ENCODE measurements at regions not wholly inside any gene's neighbourhood (a gene's known extent, or its start where the extent isn't known, plus 50 kb on each side); places are given as distances from the start of the nearest gene placed in this dataset.

- Mint-ChIP-seq H3K4me3 (no peak overlapping the region), H3K4me1 (no peaks in the 10 kb centered on the region), H3K27ac (ENCODE audit: unreplicated experiment) (no peak overlapping the region), H3K36me3 (ENCODE audit: low read depth) (no peaks in the 10 kb centered on the region), H3K9me3 (peaks cover 6% of the 10 kb centered on the region), H3K27me3 (ENCODE audit: low read depth) (no peaks in the 10 kb centered on the region)
- DNase-seq (ENCODE audit: low read depth, low spot score): no peak
- TF ChIP-seq CTCF (conservative IDR thresholded peaks at IDR 0.05): no peak
These were observed 556.7 kb downstream of the FAM181B start for GRCh38 chr11:82176945-82177344.

DNA sequence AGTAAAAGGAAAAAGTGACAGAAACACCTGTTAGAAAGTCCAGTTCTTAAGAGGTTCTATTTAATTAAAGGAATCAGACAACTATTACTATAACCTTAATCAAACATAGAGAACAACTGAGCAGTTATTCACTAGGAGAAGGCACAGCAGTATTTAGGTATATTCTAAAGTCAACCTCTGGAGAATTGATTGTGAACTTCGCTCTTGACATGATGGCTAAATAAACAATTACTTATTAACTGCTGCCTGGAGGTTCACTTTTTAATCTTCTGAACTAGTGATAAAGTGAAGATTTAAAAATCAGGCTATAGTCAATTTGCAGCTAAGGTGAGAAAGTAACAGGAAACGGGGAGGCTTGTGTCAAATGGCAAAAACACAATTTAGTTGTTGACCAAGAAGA is 557.3 kb downstream of the FAM181B start:
- H3K36me3 Mint-ChIP-seq (ENCODE audit: low read depth): no peaks in the 10 kb centered on the region

GRCh38 chr11:82174610-82175009 is 559.1 kb downstream of the FAM181B start:
- Mint-ChIP-seq H3K27ac (ENCODE audit: unreplicated experiment) (no peak overlapping the region), H3K4me1 (no peaks in the 10 kb centered on the region), H3K27me3 (ENCODE audit: low read depth) (no peaks in the 10 kb centered on the region), H3K4me3 (no peak overlapping the region), H3K9me3 (peaks cover 3% of the 10 kb centered on the region), H3K36me3 (ENCODE audit: low read depth) (no peaks in the 10 kb centered on the region)
- peak; percentile 60 for TF ChIP-seq CTCF (conservative IDR thresholded peaks at IDR 0.05)
- DNase-seq (ENCODE audit: low read depth, low spot score): no peak

More for the DNA sequence above, 557.3 kb downstream of the FAM181B start:
- H3K9me3 Mint-ChIP-seq: peaks cover 6% of the 10 kb centered on the region
- DNase-seq (ENCODE audit: low read depth, low spot score): no peak
- TF ChIP-seq CTCF (conservative IDR thresholded peaks at IDR 0.05): no peak
- H3K27ac Mint-ChIP-seq (ENCODE audit: unreplicated experiment): no peak overlapping the region
- H3K27me3 Mint-ChIP-seq (ENCODE audit: low read depth): no peaks in the 10 kb centered on the region
- no peaks in the 10 kb centered on the region for H3K4me1 Mint-ChIP-seq
- no peak overlapping the region for H3K4me3 Mint-ChIP-seq

DNA sequence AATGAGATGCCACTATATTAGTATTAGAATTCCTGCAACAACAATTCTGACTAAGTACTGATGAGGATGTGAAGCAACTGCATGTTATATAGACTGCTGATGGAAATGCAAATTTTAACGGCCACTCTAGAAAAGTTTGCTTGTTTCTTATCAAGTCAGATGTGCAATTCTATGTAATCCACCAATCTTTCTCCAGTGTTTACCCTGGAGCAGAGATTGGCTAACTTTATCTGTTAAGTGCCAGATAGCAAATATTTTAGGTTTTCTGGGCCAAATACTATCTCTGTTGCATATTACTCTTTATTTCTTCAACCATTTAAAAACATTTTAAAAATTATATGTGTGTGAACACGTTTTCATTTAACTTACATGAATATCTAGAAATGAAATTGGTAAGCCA is 586.9 kb downstream of the FAM181B start:
- H3K4me1 Mint-ChIP-seq: no peaks in the 10 kb centered on the region
- no peaks in the 10 kb centered on the region for H3K36me3 Mint-ChIP-seq (ENCODE audit: low read depth)
- no peaks in the 10 kb centered on the region for H3K27me3 Mint-ChIP-seq (ENCODE audit: low read depth)
- no peaks in the 10 kb centered on the region for H3K9me3 Mint-ChIP-seq
- TF ChIP-seq CTCF (conservative IDR thresholded peaks at IDR 0.05): no peak
- no peak for DNase-seq (ENCODE audit: low read depth, low spot score)
- no peak overlapping the region for H3K4me3 Mint-ChIP-seq
- H3K27ac Mint-ChIP-seq (ENCODE audit: unreplicated experiment): no peak overlapping the region

DNA sequence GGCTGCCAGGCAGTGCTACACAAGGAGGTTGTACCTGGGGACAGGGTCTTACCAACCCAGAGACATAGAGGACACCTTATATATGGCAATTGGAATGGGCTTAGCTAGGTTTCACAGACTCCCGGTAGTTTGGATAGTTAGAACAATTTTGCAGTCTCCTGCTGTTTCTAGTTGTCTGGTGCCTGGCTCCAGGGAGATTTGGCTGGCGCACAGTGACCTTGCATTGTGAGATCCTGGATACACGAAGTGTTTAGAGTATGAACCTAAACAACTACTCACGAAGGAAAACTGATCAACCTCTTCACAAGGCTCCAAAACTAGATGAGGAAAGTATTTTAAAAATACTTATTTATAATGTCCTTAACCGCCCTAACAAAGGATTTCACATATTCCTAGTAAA is 614.7 kb downstream of the FAM181B start:
- Mint-ChIP-seq H3K27me3 (ENCODE audit: low read depth) (peaks cover 8% of the 10 kb centered on the region), H3K9me3 (peaks cover 2% of the 10 kb centered on the region), H3K4me3 (no peak overlapping the region), H3K4me1 (peaks cover 4% of the 10 kb centered on the region), H3K27ac (ENCODE audit: unreplicated experiment) (no peak overlapping the region), H3K36me3 (ENCODE audit: low read depth) (no peaks in the 10 kb centered on the region)
- no peak for TF ChIP-seq CTCF (conservative IDR thresholded peaks at IDR 0.05)
- DNase-seq (ENCODE audit: low read depth, low spot score): no peak

DNA sequence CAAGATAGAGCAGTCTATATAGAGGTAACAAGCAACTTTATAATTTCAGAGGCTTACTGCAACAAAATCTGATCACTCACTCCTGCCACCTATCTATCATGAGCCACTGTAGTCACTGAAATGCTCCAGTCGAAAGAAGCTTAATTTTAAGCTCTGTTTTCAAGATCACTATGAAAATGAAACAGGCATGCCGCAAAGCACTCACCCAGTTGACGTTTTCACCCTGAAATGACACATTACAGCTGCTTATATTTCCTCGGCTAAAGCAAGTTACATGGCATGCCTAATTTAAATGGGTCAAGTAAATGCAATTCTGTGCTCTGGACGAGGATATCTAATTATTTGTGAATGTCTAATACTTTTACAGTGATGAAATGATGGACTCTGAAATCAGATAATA is 616.3 kb downstream of the FAM181B start:
- no peak overlapping the region for H3K27ac Mint-ChIP-seq (ENCODE audit: unreplicated experiment)
- H3K4me3 Mint-ChIP-seq: no peak overlapping the region
- H3K9me3 Mint-ChIP-seq: peaks cover 2% of the 10 kb centered on the region
- no peaks in the 10 kb centered on the region for H3K36me3 Mint-ChIP-seq (ENCODE audit: low read depth)
- no peak for TF ChIP-seq CTCF (conservative IDR thresholded peaks at IDR 0.05)
- DNase-seq (ENCODE audit: low read depth, low spot score): no peak
- peaks cover 5% of the 10 kb centered on the region for H3K27me3 Mint-ChIP-seq (ENCODE audit: low read depth)
- H3K4me1 Mint-ChIP-seq: peaks cover 4% of the 10 kb centered on the region

Measured in neural crest cell (in vitro differentiated cells).